ENCODE measurements at regions not wholly inside any gene's neighbourhood (a gene's known extent, or its start where the extent isn't known, plus 50 kb on each side); places are given as distances from the start of the nearest gene placed in this dataset.

GRCh38 chr4:43932448-43932847 lies 516.2 kb downstream of the KCTD8 start:
- DNase-seq (ENCODE audit: low read depth in 4 of 4, low spot score in 1 of 4): no peak

GRCh38 chr4:43943998-43944397 lies 504.6 kb downstream of the KCTD8 start:
- DNase-seq (ENCODE audit: low read depth in 4 of 4, low spot score in 1 of 4): no peak

GRCh38 chr4:43959976-43960375 lies 488.6 kb downstream of the KCTD8 start:
- no peak for DNase-seq (ENCODE audit: low read depth in 4 of 4, low spot score in 1 of 4)

GRCh38 chr4:43968011-43968410 lies 480.6 kb downstream of the KCTD8 start:
- DNase-seq (ENCODE audit: low read depth in 4 of 4, low spot score in 1 of 4): no peak

GRCh38 chr4:43983610-43984009 lies 465.0 kb downstream of the KCTD8 start:
- no peak for DNase-seq (ENCODE audit: low read depth in 4 of 4, low spot score in 1 of 4)

GRCh38 chr4:43987331-43987944 lies 461.2 kb downstream of the KCTD8 start:
- DNase-seq (ENCODE audit: low read depth in 4 of 4, low spot score in 1 of 4): no peak

GRCh38 chr4:43990551-43990950 lies 458.1 kb downstream of the KCTD8 start:
- DNase-seq (ENCODE audit: low read depth in 4 of 4, low spot score in 1 of 4): no peak

- no peak for DNase-seq (ENCODE audit: low read depth in 4 of 4, low spot score in 1 of 4)
Observed at GRCh38 chr4:43990963-43991362, 457.6 kb downstream of the KCTD8 start.

- no peak for DNase-seq (ENCODE audit: low read depth in 4 of 4, low spot score in 1 of 4)
Observed at GRCh38 chr4:43992552-43992951, 456.1 kb downstream of the KCTD8 start.

- DNase-seq (ENCODE audit: low read depth in 4 of 4, low spot score in 1 of 4): no peak
Observed at GRCh38 chr4:43993196-43993902, 455.3 kb downstream of the KCTD8 start.

GRCh38 chr4:43999669-44000068 lies 448.9 kb downstream of the KCTD8 start:
- DNase-seq (ENCODE audit: low read depth in 4 of 4, low spot score in 1 of 4): no peak

GRCh38 chr4:44002368-44002767 lies 446.2 kb downstream of the KCTD8 start:
- no peak for DNase-seq (ENCODE audit: low read depth in 4 of 4, low spot score in 1 of 4)

- DNase-seq (ENCODE audit: low read depth in 4 of 4, low spot score in 1 of 4): no peak
Observed at GRCh38 chr4:44016570-44017421, 431.8 kb downstream of the KCTD8 start.

GRCh38 chr4:44017422-44017739 lies 431.2 kb downstream of the KCTD8 start:
- DNase-seq (ENCODE audit: low read depth in 4 of 4, low spot score in 1 of 4): no peak

- DNase-seq (ENCODE audit: low read depth in 4 of 4, low spot score in 1 of 4): no peak
Observed at GRCh38 chr4:44019721-44020120, 428.9 kb downstream of the KCTD8 start.

- no peak for DNase-seq (ENCODE audit: low read depth in 4 of 4, low spot score in 1 of 4)
Observed at GRCh38 chr4:44025376-44026020, 423.1 kb downstream of the KCTD8 start.

- DNase-seq (ENCODE audit: low read depth in 4 of 4, low spot score in 1 of 4): no peak
Observed at GRCh38 chr4:44038811-44039210, 409.8 kb downstream of the KCTD8 start.

- DNase-seq (ENCODE audit: low read depth in 4 of 4, low spot score in 1 of 4): no peak
Observed at GRCh38 chr4:44046491-44046890, 402.1 kb downstream of the KCTD8 start.

GRCh38 chr4:44056721-44057151 lies 391.9 kb downstream of the KCTD8 start:
- DNase-seq (ENCODE audit: low read depth in 4 of 4, low spot score in 1 of 4): no peak

- no peak for DNase-seq (ENCODE audit: low read depth in 4 of 4, low spot score in 1 of 4)
Observed at GRCh38 chr4:44070843-44071242, 377.8 kb downstream of the KCTD8 start.
